ENCODE measurements at regions not wholly inside any gene's neighbourhood (a gene's known extent, or its start where the extent isn't known, plus 50 kb on each side); places are given as distances from the start of the nearest gene placed in this dataset.

GRCh38 chr10:131451407-131452015 is 140.0 kb upstream of the TCERG1L start:
- Mint-ChIP-seq H3K4me1 (peaks cover 14% of the 10 kb centered on the region), H3K36me3 (ENCODE audit: low read depth) (no peaks in the 10 kb centered on the region), H3K27ac (ENCODE audit: unreplicated experiment) (no peak overlapping the region), H3K27me3 (ENCODE audit: low read depth) (no peaks in the 10 kb centered on the region), H3K4me3 (no peak overlapping the region), H3K9me3 (no peaks in the 10 kb centered on the region)
- DNase-seq (ENCODE audit: low read depth, low spot score): no peak
- TF ChIP-seq, protein P1, sequence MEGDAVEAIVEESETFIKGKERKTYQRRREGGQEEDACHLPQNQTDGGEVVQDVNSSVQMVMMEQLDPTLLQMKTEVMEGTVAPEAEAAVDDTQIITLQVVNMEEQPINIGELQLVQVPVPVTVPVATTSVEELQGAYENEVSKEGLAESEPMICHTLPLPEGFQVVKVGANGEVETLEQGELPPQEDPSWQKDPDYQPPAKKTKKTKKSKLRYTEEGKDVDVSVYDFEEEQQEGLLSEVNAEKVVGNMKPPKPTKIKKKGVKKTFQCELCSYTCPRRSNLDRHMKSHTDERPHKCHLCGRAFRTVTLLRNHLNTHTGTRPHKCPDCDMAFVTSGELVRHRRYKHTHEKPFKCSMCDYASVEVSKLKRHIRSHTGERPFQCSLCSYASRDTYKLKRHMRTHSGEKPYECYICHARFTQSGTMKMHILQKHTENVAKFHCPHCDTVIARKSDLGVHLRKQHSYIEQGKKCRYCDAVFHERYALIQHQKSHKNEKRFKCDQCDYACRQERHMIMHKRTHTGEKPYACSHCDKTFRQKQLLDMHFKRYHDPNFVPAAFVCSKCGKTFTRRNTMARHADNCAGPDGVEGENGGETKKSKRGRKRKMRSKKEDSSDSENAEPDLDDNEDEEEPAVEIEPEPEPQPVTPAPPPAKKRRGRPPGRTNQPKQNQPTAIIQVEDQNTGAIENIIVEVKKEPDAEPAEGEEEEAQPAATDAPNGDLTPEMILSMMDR (conservative IDR thresholded peaks at IDR 0.05): no peak

DNA sequence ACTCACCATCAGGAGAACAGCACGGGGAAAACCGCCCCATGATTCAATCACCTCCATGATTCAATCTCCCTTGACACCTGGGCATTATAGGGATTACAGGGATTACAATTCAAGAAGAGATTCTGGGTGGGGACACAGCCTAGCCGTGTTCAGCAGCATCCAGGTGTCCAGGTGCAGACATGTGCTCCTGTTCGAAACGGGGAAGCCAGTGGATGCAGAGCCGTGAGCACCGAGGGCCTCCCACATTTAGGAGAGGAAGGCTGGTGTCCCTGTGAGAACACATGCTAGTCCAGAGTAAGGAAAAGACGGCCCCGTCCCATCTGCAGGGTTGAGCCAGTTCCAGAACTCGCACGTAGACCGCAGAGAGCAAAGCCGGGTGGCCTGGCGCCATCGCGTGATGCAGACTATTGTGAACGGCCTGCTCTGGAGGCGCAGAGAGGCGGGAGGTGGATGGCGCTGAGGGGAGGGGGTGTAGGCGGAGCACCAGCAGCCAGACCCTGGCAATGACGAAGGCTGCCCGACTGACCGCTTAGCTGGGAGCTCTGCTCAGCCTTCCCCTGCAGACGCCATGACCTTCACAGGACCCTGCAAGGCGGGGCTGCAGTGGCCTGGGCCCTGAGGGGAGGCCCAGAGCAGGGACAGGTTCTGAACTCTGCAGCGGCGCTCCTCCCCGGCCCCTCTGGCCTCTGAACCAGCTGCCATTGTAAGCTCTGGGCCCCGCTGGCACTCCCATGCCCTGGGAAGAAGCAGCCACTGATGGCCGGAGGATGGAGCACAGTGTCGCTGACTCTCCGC is 141.6 kb upstream of the TCERG1L start:
- H3K27ac Mint-ChIP-seq (ENCODE audit: unreplicated experiment): no peak overlapping the region
- DNase-seq (ENCODE audit: low read depth, low spot score): peak; percentile 41
- peaks cover 14% of the 10 kb centered on the region for H3K4me1 Mint-ChIP-seq
- peak overlapping the region; percentile 49 for H3K4me3 Mint-ChIP-seq
- TF ChIP-seq, protein P1 (conservative IDR thresholded peaks at IDR 0.05): no peak
- peaks cover 6% of the 10 kb centered on the region for H3K27me3 Mint-ChIP-seq (ENCODE audit: low read depth)
- no peaks in the 10 kb centered on the region for H3K36me3 Mint-ChIP-seq (ENCODE audit: low read depth)
- no peaks in the 10 kb centered on the region for H3K9me3 Mint-ChIP-seq

DNA sequence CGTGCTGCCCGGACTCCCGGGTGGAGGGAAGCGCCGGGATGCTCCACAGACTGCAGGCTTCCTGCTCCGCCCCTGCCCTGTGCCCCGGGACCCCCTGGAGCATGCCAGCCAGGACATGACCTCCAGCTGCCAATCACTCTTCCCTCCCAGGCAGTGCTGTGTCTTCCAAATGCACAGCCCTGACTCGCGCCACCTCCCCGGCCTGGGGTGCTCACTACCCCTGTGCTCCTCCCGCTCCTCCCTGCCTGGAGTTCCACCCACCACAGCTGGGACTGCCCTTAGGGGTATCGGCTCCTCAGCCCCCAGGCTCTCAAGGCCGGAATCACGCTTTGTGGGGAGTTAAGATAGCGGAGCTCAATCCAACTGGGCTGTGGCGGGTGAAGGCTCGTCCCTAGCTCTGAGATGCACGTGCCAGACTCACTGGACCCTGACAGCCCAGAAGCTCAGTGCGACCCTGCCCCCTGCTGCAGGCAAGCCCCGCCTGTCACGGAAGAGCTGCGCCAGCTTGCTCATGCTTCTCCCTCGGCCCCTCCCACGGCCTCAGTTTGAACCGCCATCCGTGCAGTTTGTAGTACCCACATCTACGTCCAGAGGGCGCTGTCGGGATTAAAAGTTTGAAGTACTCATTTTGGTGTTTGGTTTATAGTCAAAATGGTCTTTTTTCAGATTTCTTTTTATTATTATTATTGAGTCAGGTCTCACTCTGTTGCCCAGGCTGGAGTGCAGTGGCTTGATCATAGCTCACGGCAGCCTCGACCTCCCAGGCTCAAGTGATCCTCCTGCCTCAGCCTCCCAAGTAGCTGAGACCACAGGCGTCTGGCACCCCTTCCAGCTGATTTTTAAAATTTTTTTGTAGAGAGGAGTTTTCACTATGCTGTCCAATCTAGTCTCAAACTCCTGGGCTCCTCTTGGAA is 142.5 kb upstream of the TCERG1L start:
- TF ChIP-seq, protein P1 (conservative IDR thresholded peaks at IDR 0.05): peak; percentile 91
- H3K27me3 Mint-ChIP-seq (ENCODE audit: low read depth): peaks cover 7% of the 10 kb centered on the region
- peak; percentile 96 for DNase-seq (ENCODE audit: low read depth, low spot score)
- H3K27ac Mint-ChIP-seq (ENCODE audit: unreplicated experiment): peak overlapping the region; percentile 58
- peaks cover 14% of the 10 kb centered on the region for H3K4me1 Mint-ChIP-seq
- H3K36me3 Mint-ChIP-seq (ENCODE audit: low read depth): no peaks in the 10 kb centered on the region
- H3K9me3 Mint-ChIP-seq: no peaks in the 10 kb centered on the region
- H3K4me3 Mint-ChIP-seq: peak overlapping the region; percentile 84

GRCh38 chr10:131456411-131456810 is 144.9 kb upstream of the TCERG1L start:
- Mint-ChIP-seq H3K27me3 (ENCODE audit: low read depth) (peaks cover 8% of the 10 kb centered on the region), H3K9me3 (no peaks in the 10 kb centered on the region), H3K4me1 (peaks cover 14% of the 10 kb centered on the region), H3K36me3 (ENCODE audit: low read depth) (no peaks in the 10 kb centered on the region), H3K27ac (ENCODE audit: unreplicated experiment) (no peak overlapping the region), H3K4me3 (no peak overlapping the region)
- no peak for DNase-seq (ENCODE audit: low read depth, low spot score)
- TF ChIP-seq, protein P1 (conservative IDR thresholded peaks at IDR 0.05): no peak

- Mint-ChIP-seq H3K27me3 (ENCODE audit: low read depth) (peaks cover 40% of the 10 kb centered on the region), H3K4me3 (no peak overlapping the region), H3K36me3 (ENCODE audit: low read depth) (no peaks in the 10 kb centered on the region), H3K27ac (ENCODE audit: unreplicated experiment) (no peak overlapping the region), H3K9me3 (no peaks in the 10 kb centered on the region), H3K4me1 (no peaks in the 10 kb centered on the region)
- DNase-seq (ENCODE audit: low read depth, low spot score): no peak
- TF ChIP-seq, protein P1 (conservative IDR thresholded peaks at IDR 0.05): no peak
Measured at GRCh38 chr10:131461093-131461492, 149.6 kb upstream of the TCERG1L start.

Data from neural crest cell (in vitro differentiated cells).